A673 (cell line): ENCODE measurements at regions not wholly inside any gene's neighbourhood (a gene's known extent, or its start where the extent isn't known, plus 50 kb on each side); places are given as distances from the start of the nearest gene placed in this dataset.

Experiments
- EZH2 ChIP-seq: fragments of 200-600 bp; sonication (generic); IDR thresholded peaks from 2 replicates; pipeline ENCODE4 v1.6.1; 2017; ENCODE audit warnings: borderline replicate concordance, low read depth, mild to moderate bottlenecking, mixed read lengths, antibody characterized with exemption, low read length; ENCODE audit not compliant: poor library complexity, severe bottlenecking
- TF ChIP-seq, protein P1 (sequence below): fragments of 300-800, 200-600 bp; sonication (generic); conservative IDR thresholded peaks from 2 replicates; pipeline ENCODE4 v1.5.1; 2017; ENCODE audit warnings: low read depth, mild to moderate bottlenecking, antibody characterized with exemption, low read length, moderate library complexity, mixed read lengths

DNA sequence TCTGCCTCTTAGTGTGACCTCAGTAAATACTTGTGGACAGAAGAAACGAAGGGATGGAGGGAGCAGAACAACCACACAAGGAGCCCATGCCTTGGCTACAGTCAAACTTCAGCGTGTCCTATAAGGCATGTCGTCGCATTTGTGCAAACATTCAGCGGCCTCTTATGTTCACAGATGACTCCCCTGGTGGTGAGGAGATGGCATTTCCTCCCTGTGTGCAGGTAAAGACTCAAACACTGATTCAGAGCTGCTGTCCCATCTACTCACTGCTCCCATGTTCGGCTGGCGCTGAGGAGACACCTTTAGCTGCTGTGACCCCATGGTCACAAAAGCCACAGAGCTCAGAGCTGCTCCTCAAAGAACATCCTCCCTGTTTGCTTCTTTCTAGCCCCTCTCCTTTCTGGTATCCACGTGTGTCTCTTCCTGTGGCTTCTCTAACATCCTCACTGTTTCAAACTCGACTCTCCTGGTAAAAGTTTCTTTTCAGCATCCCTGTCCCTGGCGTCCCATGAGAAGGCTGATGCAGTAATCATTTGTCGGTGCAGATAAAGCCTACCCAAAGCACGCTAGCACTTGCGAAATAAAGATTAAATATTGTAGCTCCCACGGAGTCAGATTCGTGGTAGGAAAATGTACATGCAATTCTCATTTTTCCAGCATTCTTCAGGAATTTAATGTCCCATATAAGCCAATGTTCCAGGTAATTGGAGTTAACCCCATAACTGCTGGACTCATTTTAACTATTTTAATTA lies 124.9 kb upstream of the NEBL start:
- TF ChIP-seq, protein P1, sequence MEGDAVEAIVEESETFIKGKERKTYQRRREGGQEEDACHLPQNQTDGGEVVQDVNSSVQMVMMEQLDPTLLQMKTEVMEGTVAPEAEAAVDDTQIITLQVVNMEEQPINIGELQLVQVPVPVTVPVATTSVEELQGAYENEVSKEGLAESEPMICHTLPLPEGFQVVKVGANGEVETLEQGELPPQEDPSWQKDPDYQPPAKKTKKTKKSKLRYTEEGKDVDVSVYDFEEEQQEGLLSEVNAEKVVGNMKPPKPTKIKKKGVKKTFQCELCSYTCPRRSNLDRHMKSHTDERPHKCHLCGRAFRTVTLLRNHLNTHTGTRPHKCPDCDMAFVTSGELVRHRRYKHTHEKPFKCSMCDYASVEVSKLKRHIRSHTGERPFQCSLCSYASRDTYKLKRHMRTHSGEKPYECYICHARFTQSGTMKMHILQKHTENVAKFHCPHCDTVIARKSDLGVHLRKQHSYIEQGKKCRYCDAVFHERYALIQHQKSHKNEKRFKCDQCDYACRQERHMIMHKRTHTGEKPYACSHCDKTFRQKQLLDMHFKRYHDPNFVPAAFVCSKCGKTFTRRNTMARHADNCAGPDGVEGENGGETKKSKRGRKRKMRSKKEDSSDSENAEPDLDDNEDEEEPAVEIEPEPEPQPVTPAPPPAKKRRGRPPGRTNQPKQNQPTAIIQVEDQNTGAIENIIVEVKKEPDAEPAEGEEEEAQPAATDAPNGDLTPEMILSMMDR: peak; percentile 26; the same call in 1 of the 2 replicates
- TF ChIP-seq EZH2: no peak
